ENCODE measurements at regions not wholly inside any gene's neighbourhood (a gene's known extent, or its start where the extent isn't known, plus 50 kb on each side); places are given as distances from the start of the nearest gene placed in this dataset.

GRCh38 chr1:57615956-57616355 is 192.1 kb upstream of the DAB1 start:
- ATAC-seq (ENCODE audit: low read depth) (no peak), DNase-seq (no peak)
- Mint-ChIP-seq H3K9me3 (no peaks in the 10 kb centered on the region), H3K27me3 (peaks cover 9% of the 10 kb centered on the region), H3K4me3 (no peak overlapping the region), H3K27ac (no peak overlapping the region), H3K36me3 (ENCODE audit: low read depth) (no peaks in the 10 kb centered on the region), H3K4me1 (no peaks in the 10 kb centered on the region)
- ChIA-PET CTCF (no interaction called here), POLR2A (no interaction called here)
- no peak for TF ChIP-seq CTCF (IDR thresholded peaks at IDR 0.05)
- intact Hi-C loops (cut with micrococcal nuclease) = no loop called here

GRCh38 chr1:57612833-57613232 is 189.0 kb upstream of the DAB1 start:
- TF ChIP-seq CTCF (IDR thresholded peaks at IDR 0.05) = no peak
- no peaks in the 10 kb centered on the region for H3K36me3 Mint-ChIP-seq (ENCODE audit: low read depth)
- DNase-seq (no peak), ATAC-seq (ENCODE audit: low read depth) (no peak)
- no peaks in the 10 kb centered on the region for H3K4me1 Mint-ChIP-seq
- no peak overlapping the region for H3K27ac Mint-ChIP-seq
- H3K4me3 Mint-ChIP-seq = no peak overlapping the region
- ChIA-PET POLR2A (no interaction called here), CTCF (no interaction called here)
- peaks cover 9% of the 10 kb centered on the region for H3K27me3 Mint-ChIP-seq
- H3K9me3 Mint-ChIP-seq = no peaks in the 10 kb centered on the region
- intact Hi-C loops (cut with micrococcal nuclease) = no loop called here

DNA sequence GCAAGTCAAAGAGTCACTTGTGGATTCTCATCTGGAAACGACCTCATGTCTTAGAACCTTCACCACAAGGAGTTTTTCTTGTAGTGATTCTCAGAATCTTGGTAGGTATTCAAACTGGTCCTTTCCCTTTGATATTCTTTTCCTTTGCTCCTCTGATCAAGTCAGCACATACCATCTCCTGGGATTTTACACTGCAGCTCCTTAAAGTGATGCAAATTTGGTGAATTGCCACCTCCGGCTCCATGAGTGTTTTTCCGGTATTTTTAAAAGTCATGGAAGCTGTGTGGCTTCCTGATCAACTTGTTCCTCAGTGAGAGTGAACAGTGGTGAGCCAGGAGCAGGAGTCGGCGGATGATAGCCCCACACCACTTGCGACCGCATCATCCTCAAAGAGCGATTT is 182.1 kb upstream of the DAB1 start:
- POLR2A ChIA-PET = no interaction called here
- ATAC-seq (ENCODE audit: low read depth) = no peak
- H3K27me3 Mint-ChIP-seq = no peaks in the 10 kb centered on the region
- intact Hi-C loops (cut with micrococcal nuclease) = no loop called here
- no peak for DNase-seq
- H3K4me3 Mint-ChIP-seq = no peak overlapping the region
- H3K27ac Mint-ChIP-seq = no peak overlapping the region
- no peak for TF ChIP-seq CTCF (IDR thresholded peaks at IDR 0.05)
- no peaks in the 10 kb centered on the region for H3K36me3 Mint-ChIP-seq (ENCODE audit: low read depth)
- no peaks in the 10 kb centered on the region for H3K9me3 Mint-ChIP-seq
- H3K4me1 Mint-ChIP-seq = peaks cover 4% of the 10 kb centered on the region
- CTCF ChIA-PET = no interaction called here

DNA sequence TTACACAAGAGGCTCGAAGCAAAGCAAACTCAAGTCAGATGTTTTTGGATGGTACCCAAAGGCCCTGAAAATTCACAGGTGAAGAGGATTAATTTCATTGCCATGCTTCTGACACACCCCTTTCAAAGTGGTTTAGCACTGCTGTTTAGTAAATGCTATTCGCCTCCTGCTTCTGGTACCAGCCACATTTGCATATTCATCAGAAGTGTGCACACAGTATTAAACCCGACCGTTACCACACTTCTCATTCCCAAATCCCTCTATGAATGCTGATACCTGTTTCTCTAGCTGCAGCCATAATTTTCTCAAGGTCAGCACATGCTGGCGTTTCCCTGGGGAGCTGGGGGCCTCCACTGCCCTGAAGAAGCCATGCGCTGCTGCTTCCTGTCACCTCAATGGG is 179.8 kb upstream of the DAB1 start:
- intact Hi-C loops (cut with micrococcal nuclease) = no loop called here
- H3K27me3 Mint-ChIP-seq = no peaks in the 10 kb centered on the region
- H3K4me1 Mint-ChIP-seq = peaks cover 4% of the 10 kb centered on the region
- CTCF ChIA-PET = no interaction called here
- no peak for DNase-seq
- no peaks in the 10 kb centered on the region for H3K9me3 Mint-ChIP-seq
- no peak overlapping the region for H3K4me3 Mint-ChIP-seq
- no peak for TF ChIP-seq CTCF (IDR thresholded peaks at IDR 0.05)
- H3K36me3 Mint-ChIP-seq (ENCODE audit: low read depth) = no peaks in the 10 kb centered on the region
- POLR2A ChIA-PET = no interaction called here
- H3K27ac Mint-ChIP-seq = no peak overlapping the region
- no peak for ATAC-seq (ENCODE audit: low read depth)

DNA sequence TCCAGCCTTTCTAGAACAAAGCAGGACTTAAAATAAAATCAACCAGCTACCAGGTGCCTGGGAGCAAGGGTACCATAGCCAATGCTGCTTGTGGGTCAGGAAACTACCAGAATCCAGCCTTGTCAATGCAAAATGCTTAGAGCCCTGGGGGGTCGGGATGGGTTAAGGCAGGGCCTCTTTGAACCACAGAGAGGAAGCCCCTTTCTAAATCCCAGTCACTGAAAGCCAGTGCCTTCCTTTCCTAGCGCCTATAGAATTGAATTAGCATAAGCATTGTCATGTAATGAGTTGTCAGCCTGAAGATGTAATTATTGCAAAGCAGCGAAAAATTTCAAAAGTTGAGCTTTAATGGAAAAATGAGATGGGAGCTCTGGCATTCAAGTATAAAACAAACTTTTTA is 176.6 kb upstream of the DAB1 start:
- ChIA-PET POLR2A (no interaction called here), CTCF (no interaction called here)
- no peak for TF ChIP-seq CTCF (IDR thresholded peaks at IDR 0.05)
- ATAC-seq (ENCODE audit: low read depth) = no peak
- no peaks in the 10 kb centered on the region for H3K27me3 Mint-ChIP-seq
- H3K4me3 Mint-ChIP-seq = no peak overlapping the region
- H3K27ac Mint-ChIP-seq = no peak overlapping the region
- H3K36me3 Mint-ChIP-seq (ENCODE audit: low read depth) = no peaks in the 10 kb centered on the region
- H3K9me3 Mint-ChIP-seq = no peaks in the 10 kb centered on the region
- peaks cover 4% of the 10 kb centered on the region for H3K4me1 Mint-ChIP-seq
- intact Hi-C loops (cut with micrococcal nuclease) = no loop called here
- no peak for DNase-seq
